Head of caudate nucleus (tissue), 42 donors: ENCODE measurements at regions not wholly inside any gene's neighbourhood (a gene's known extent, or its start where the extent isn't known, plus 50 kb on each side); places are given as distances from the start of the nearest gene placed in this dataset.
"Not testable (repeated sequence)": the region's sequence is repeated elsewhere in the genome, so short reads cannot be mapped to it uniquely, and the experiment has no call there.

Experiments
- DNase-seq, 42 donors: peaks; one replicate each; pipeline versions ENCODE4 v3.0.0 to v3.0.0-alpha.2; 2020 to 2021; ENCODE audit warnings: mixed read lengths in 7 of 42
- intact Hi-C: fragments of 100-400 bp; cut with DNase I; formaldehyde crosslinking; loops from one replicate; pipeline ENCODE4 v1.15.0; 2022

GRCh38 chr1:115158181-115158580 is 68.9 kb upstream of the TSPAN2 start:
- intact Hi-C loops, result no loop called here
- DNase-seq, result no peak

- intact Hi-C loops, result no loop called here
- DNase-seq, result no peak
These were observed 67.6 kb upstream of the TSPAN2 start for GRCh38 chr1:115156826-115157468.

- intact Hi-C loops, result no loop called here
- no peak for DNase-seq
These were observed 64.8 kb upstream of the TSPAN2 start for GRCh38 chr1:115153966-115154557.

GRCh38 chr1:115147928-115148327 is 58.6 kb upstream of the TSPAN2 start:
- intact Hi-C loops, DNase-seq: not testable (repeated sequence)

GRCh38 chr1:115145226-115145625 is 55.9 kb upstream of the TSPAN2 start:
- intact Hi-C loops, result no loop called here
- DNase-seq, result no peak

- DNase-seq, result no peak
- intact Hi-C loops, result no loop called here
These were observed 54.9 kb upstream of the TSPAN2 start for GRCh38 chr1:115144176-115144575.

GRCh38 chr1:115142616-115143015 is 53.3 kb upstream of the TSPAN2 start:
- no peak for DNase-seq

GRCh38 chr1:115141145-115141454 is 51.8 kb upstream of the TSPAN2 start:
- no peak for DNase-seq
- intact Hi-C loops, result no loop called here

More at GRCh38 chr1:115142616-115143015, 53.3 kb upstream of the TSPAN2 start:
- intact Hi-C loops, result no loop called here

GRCh38 chr1:115140442-115141144 is 51.3 kb upstream of the TSPAN2 start:
- DNase-seq, result no peak
- intact Hi-C loops, result no loop called here

- DNase-seq, result no peak
- intact Hi-C loops, result loop anchor here (5.0 kb wide), 2 partner anchors 323 to 453 kb away; no protein-coding TSS in a partner anchor
These were observed 50.1 kb upstream of the TSPAN2 start for GRCh38 chr1:115139381-115139780.
